ENCODE measurements at regions not wholly inside any gene's neighbourhood (a gene's known extent, or its start where the extent isn't known, plus 50 kb on each side); places are given as distances from the start of the nearest gene placed in this dataset.

- Histone ChIP-seq H3K36me3 (no peaks in the 10 kb centered on the region), H3K9me3 (no peaks in the 10 kb centered on the region), H3K4me1 (peaks cover 5% of the 10 kb centered on the region), H3K4me3 (no peak overlapping the region), H3K27ac (no peak overlapping the region), H3K27me3 (no peaks in the 10 kb centered on the region)
- no peak for DNase-seq (ENCODE audit: low spot score in 2 of 2)
- TF ChIP-seq CTCF (IDR thresholded peaks at IDR 0.05) (no peak), POLR2A (IDR thresholded peaks at IDR 0.05) (no peak), EP300 (IDR thresholded peaks at IDR 0.05) (no peak), POLR2AphosphoS5 (IDR thresholded peaks at IDR 0.05) (no peak)
- 87% methylated on average over 6 of the region's 6 CpGs for WGBS
These were observed 80.8 kb upstream of the RNU6-1 start for GRCh38 chr15:67920524-67921240.

GRCh38 chr15:67922106-67922675 lies 82.3 kb upstream of the RNU6-1 start:
- no peaks in the 10 kb centered on the region for H3K4me1 ChIP-seq
- no peak overlapping the region for H3K4me3 ChIP-seq
- no peak for DNase-seq (ENCODE audit: low spot score in 2 of 2)
- no peaks in the 10 kb centered on the region for H3K27me3 ChIP-seq
- H3K27ac ChIP-seq: no peak overlapping the region
- WGBS: 94% methylated on average over 7 of the region's 7 CpGs
- no peaks in the 10 kb centered on the region for H3K9me3 ChIP-seq
- no peaks in the 10 kb centered on the region for H3K36me3 ChIP-seq
- TF ChIP-seq CTCF (IDR thresholded peaks at IDR 0.05) (no peak), POLR2A (IDR thresholded peaks at IDR 0.05) (no peak), POLR2AphosphoS5 (IDR thresholded peaks at IDR 0.05) (no peak), EP300 (IDR thresholded peaks at IDR 0.05) (no peak)

- no peaks in the 10 kb centered on the region for H3K9me3 ChIP-seq
- H3K4me1 ChIP-seq: no peaks in the 10 kb centered on the region
- H3K27ac ChIP-seq: no peak overlapping the region
These were observed 83.4 kb upstream of the RNU6-1 start for GRCh38 chr15:67922971-67923945.

GRCh38 chr15:67924359-67924974 lies 84.6 kb upstream of the RNU6-1 start:
- no peaks in the 10 kb centered on the region for H3K4me1 ChIP-seq
- H3K9me3 ChIP-seq: no peaks in the 10 kb centered on the region
- H3K27ac ChIP-seq: no peak overlapping the region
- 89% methylated on average over 1 of the region's 1 CpG for WGBS
- H3K4me3 ChIP-seq: no peak overlapping the region
- no peak for TF ChIP-seq EP300 (IDR thresholded peaks at IDR 0.05)
- TF ChIP-seq CTCF (IDR thresholded peaks at IDR 0.05): no peak
- no peak for TF ChIP-seq POLR2AphosphoS5 (IDR thresholded peaks at IDR 0.05)
- no peak for TF ChIP-seq POLR2A (IDR thresholded peaks at IDR 0.05)
- no peaks in the 10 kb centered on the region for H3K27me3 ChIP-seq
- DNase-seq (ENCODE audit: low spot score in 2 of 2): no peak
- no peaks in the 10 kb centered on the region for H3K36me3 ChIP-seq

More at GRCh38 chr15:67922971-67923945, 83.4 kb upstream of the RNU6-1 start:
- WGBS: 90% methylated on average over 10 of the region's 10 CpGs
- TF ChIP-seq EP300 (IDR thresholded peaks at IDR 0.05): no peak
- no peak for TF ChIP-seq POLR2A (IDR thresholded peaks at IDR 0.05)
- no peak for TF ChIP-seq CTCF (IDR thresholded peaks at IDR 0.05)
- no peak for TF ChIP-seq POLR2AphosphoS5 (IDR thresholded peaks at IDR 0.05)
- no peaks in the 10 kb centered on the region for H3K36me3 ChIP-seq
- H3K27me3 ChIP-seq: no peaks in the 10 kb centered on the region
- DNase-seq (ENCODE audit: low spot score in 2 of 2): no peak
- H3K4me3 ChIP-seq: no peak overlapping the region
